HG03103 (cell line): ENCODE measurements at regions not wholly inside any gene's neighbourhood (a gene's known extent, or its start where the extent isn't known, plus 50 kb on each side); places are given as distances from the start of the nearest gene placed in this dataset.

ENCODE experiments used
- ATAC-seq: cut with Tn5 transposase; IDR thresholded peaks from one replicate; pipeline ENCODE4 v1.9.1; 2021; ENCODE audit warnings: low read depth; ENCODE audit not compliant: unreplicated experiment

GRCh38 chr9:19614294-19614693, 174.5 kb downstream of the SLC24A2 start:
- no peak for ATAC-seq

- no peak for ATAC-seq
Observed at GRCh38 chr9:19600538-19600937, 188.3 kb downstream of the SLC24A2 start.

- ATAC-seq: no peak
Observed at GRCh38 chr9:19598722-19599121, 189.9 kb downstream of the ACER2 start.

GRCh38 chr9:19597176-19597575, 188.4 kb downstream of the ACER2 start:
- no peak for ATAC-seq

GRCh38 chr9:19595003-19595402, 186.2 kb downstream of the ACER2 start:
- no peak for ATAC-seq

- ATAC-seq: no peak
Observed at GRCh38 chr9:19587678-19588077, 178.9 kb downstream of the ACER2 start.

- ATAC-seq: no peak
Observed at GRCh38 chr9:19583890-19584289, 175.1 kb downstream of the ACER2 start.

GRCh38 chr9:19577411-19577810, 168.6 kb downstream of the ACER2 start:
- no peak for ATAC-seq

GRCh38 chr9:19568946-19569345, 160.1 kb downstream of the ACER2 start:
- ATAC-seq: no peak

- no peak for ATAC-seq
Observed at GRCh38 chr9:19564396-19565061, 155.7 kb downstream of the ACER2 start.

GRCh38 chr9:19555214-19555613, 146.4 kb downstream of the ACER2 start:
- no peak for ATAC-seq

- no peak for ATAC-seq
Observed at GRCh38 chr9:19554529-19554928, 145.7 kb downstream of the ACER2 start.

- no peak for ATAC-seq
Observed at GRCh38 chr9:19553441-19553840, 144.6 kb downstream of the ACER2 start.

- ATAC-seq: no peak
Observed at GRCh38 chr9:19552282-19553105, 143.7 kb downstream of the ACER2 start.

GRCh38 chr9:19551124-19551929, 142.5 kb downstream of the ACER2 start:
- ATAC-seq: peak; percentile 60

GRCh38 chr9:19550009-19550408, 141.2 kb downstream of the ACER2 start:
- ATAC-seq: no peak

- no peak for ATAC-seq
Observed at GRCh38 chr9:19533373-19533772, 124.6 kb downstream of the ACER2 start.

- no peak for ATAC-seq
Observed at GRCh38 chr9:19527663-19528062, 118.9 kb downstream of the ACER2 start.

GRCh38 chr9:19522558-19522957, 113.7 kb downstream of the ACER2 start:
- no peak for ATAC-seq

- no peak for ATAC-seq
Observed at GRCh38 chr9:19521205-19521604, 112.4 kb downstream of the ACER2 start.
